OCI-LY1 (cell line): ENCODE measurements at regions not wholly inside any gene's neighbourhood (a gene's known extent, or its start where the extent isn't known, plus 50 kb on each side); places are given as distances from the start of the nearest gene placed in this dataset.

Experiments used
- H2AFZ ChIP-seq: fragments of 200-600 bp; sonication (generic), shearing (Covaris generic); 2 replicates; pipeline ENCODE4 v1.6.0; 2014; ENCODE audit warnings: antibody characterized with exemption, mild to moderate bottlenecking, low read length
- H3F3A ChIP-seq: fragments of 200-600 bp; sonication (generic), shearing (Covaris generic); 2 replicates; pipeline ENCODE4 v1.6.0; 2014; ENCODE audit warnings: mild to moderate bottlenecking, antibody characterized with exemption, low read length, moderate library complexity; ENCODE audit not compliant: insufficient read depth
- H3K27ac ChIP-seq: fragments of 200-600 bp; sonication (generic); 2 replicates; pipeline ENCODE4 v1.5.1; 2014; ENCODE audit warnings: low read length, mixed run types, mild to moderate bottlenecking, low read depth; ENCODE audit not compliant: poor library complexity, severe bottlenecking
- H3K27me3 ChIP-seq: fragments of 200-600 bp; sonication (generic); 2 replicates; pipeline ENCODE4 v1.6.0; 2014; ENCODE audit warnings: antibody characterized with exemption, mild to moderate bottlenecking, low read length, moderate library complexity; ENCODE audit not compliant: insufficient read depth
- H3K36me3 ChIP-seq: fragments of 200-600 bp; sonication (generic); 2 replicates; pipeline ENCODE4 v1.6.1; 2014; ENCODE audit warnings: mild to moderate bottlenecking, antibody characterized with exemption, low read length, moderate library complexity, mixed read lengths; ENCODE audit not compliant: insufficient read depth
- H3K4me1 ChIP-seq: fragments of 200-600 bp; sonication (generic); 2 replicates; pipeline ENCODE4 v1.5.1; 2014; ENCODE audit warnings: mild to moderate bottlenecking, low read length, moderate library complexity; ENCODE audit not compliant: insufficient read depth, severe bottlenecking
- H3K4me2 ChIP-seq: fragments of 200-600 bp; sonication (generic), shearing (Covaris generic); 2 replicates; pipeline ENCODE4 v1.6.1; 2014; ENCODE audit warnings: low read length
- H3K4me3 ChIP-seq: fragments of 200-600 bp; sonication (generic); 2 replicates; pipeline ENCODE4 v1.5.1; 2014; ENCODE audit warnings: low read length, low read depth, mild to moderate bottlenecking, mixed read lengths; ENCODE audit not compliant: poor library complexity, severe bottlenecking
- H3K79me2 ChIP-seq: fragments of 200-600 bp; shearing (Covaris generic); 2 replicates; pipeline ENCODE4 v1.6.1; 2016; ENCODE audit warnings: mixed run types, low read length, mixed read lengths; ENCODE audit not compliant: insufficient read depth
- H3K9ac ChIP-seq: fragments of 200-600 bp; sonication (generic), shearing (Covaris generic); 2 replicates; pipeline ENCODE4 v1.6.1; 2014; ENCODE audit warnings: mild to moderate bottlenecking, low read length, mixed read lengths
- H3K9me2 ChIP-seq: fragments of 200-600 bp; sonication (generic), shearing (Covaris generic); 2 replicates; pipeline ENCODE4 v1.6.1; 2014; ENCODE audit warnings: low read depth, mild to moderate bottlenecking, low read length, mixed read lengths
- H3K9me3 ChIP-seq: fragments of 200-600 bp; shearing (Covaris generic); 2 replicates; pipeline ENCODE4 v1.6.1; 2014; ENCODE audit warnings: low read length, mixed read lengths
- H4K20me1 ChIP-seq: fragments of 200-600 bp; sonication (generic), shearing (Covaris generic); 2 replicates; pipeline ENCODE4 v1.6.0; 2016; ENCODE audit warnings: mild to moderate bottlenecking, low read length; ENCODE audit not compliant: insufficient read depth
- CTCF ChIP-seq: fragments of 200-600 bp; sonication (generic), shearing (Covaris generic); IDR thresholded peaks from 2 replicates; pipeline ENCODE4 v1.5.1; 2017; ENCODE audit warnings: mild to moderate bottlenecking, antibody characterized with exemption, low read length, moderate library complexity, mixed read lengths
- EZH2 ChIP-seq: fragments of 200-600 bp; sonication (generic), shearing (Covaris generic); IDR thresholded peaks from 2 replicates; pipeline ENCODE4 v1.8.0; 2017; ENCODE audit warnings: borderline replicate concordance, mixed run types, mild to moderate bottlenecking, antibody characterized with exemption, low read length, moderate library complexity, mixed read lengths

GRCh38 chr4:28702571-28702970 is 1841.9 kb downstream of the STIM2 start:
- Histone ChIP-seq H3K9ac (no peak overlapping the region), H3K27ac (no peak overlapping the region), H3K4me1 (no peaks in the 10 kb centered on the region), H3K4me2 (no peak overlapping the region), H3K9me3 (no peaks in the 10 kb centered on the region), H3K9me2 (no peaks in the 10 kb centered on the region), H4K20me1 (no peaks in the 10 kb centered on the region), H3K4me3 (no peak overlapping the region), H3F3A (no peaks in the 10 kb centered on the region), H3K27me3 (no peaks in the 10 kb centered on the region), H3K36me3 (no peaks in the 10 kb centered on the region), H3K79me2 (no peaks in the 10 kb centered on the region), H2AFZ (no peak overlapping the region)
- TF ChIP-seq EZH2, result no peak
- no peak for TF ChIP-seq CTCF

GRCh38 chr4:28709891-28710290 is 1849.2 kb downstream of the STIM2 start:
- Histone ChIP-seq H3K4me3 (no peak overlapping the region), H3K27ac (no peak overlapping the region), H3K9me2 (no peaks in the 10 kb centered on the region), H3K4me1 (no peaks in the 10 kb centered on the region), H4K20me1 (no peaks in the 10 kb centered on the region), H3K27me3 (no peaks in the 10 kb centered on the region), H3K36me3 (no peaks in the 10 kb centered on the region), H3F3A (no peaks in the 10 kb centered on the region), H3K79me2 (no peaks in the 10 kb centered on the region), H3K9ac (no peak overlapping the region), H3K9me3 (no peaks in the 10 kb centered on the region), H3K4me2 (no peak overlapping the region), H2AFZ (no peak overlapping the region)
- TF ChIP-seq CTCF (no peak), EZH2 (no peak)

GRCh38 chr4:28723371-28723770 is 1862.7 kb downstream of the STIM2 start:
- H3K4me2 ChIP-seq, result no peak overlapping the region
- H3K27me3 ChIP-seq, result no peaks in the 10 kb centered on the region
- no peak overlapping the region for H3K27ac ChIP-seq
- H3K9me3 ChIP-seq, result no peaks in the 10 kb centered on the region
- H3K79me2 ChIP-seq, result no peaks in the 10 kb centered on the region
- no peaks in the 10 kb centered on the region for H3K4me1 ChIP-seq
- H3K36me3 ChIP-seq, result no peaks in the 10 kb centered on the region
- TF ChIP-seq EZH2 (no peak), CTCF (no peak)
- H2AFZ ChIP-seq, result no peak overlapping the region
- no peaks in the 10 kb centered on the region for H3F3A ChIP-seq
- H4K20me1 ChIP-seq, result no peaks in the 10 kb centered on the region
- no peak overlapping the region for H3K9ac ChIP-seq
- no peak overlapping the region for H3K4me3 ChIP-seq
- H3K9me2 ChIP-seq, result no peaks in the 10 kb centered on the region
